Loucy (cell line): ENCODE measurements at regions not wholly inside any gene's neighbourhood (a gene's known extent, or its start where the extent isn't known, plus 50 kb on each side); places are given as distances from the start of the nearest gene placed in this dataset.

Experiments
- H2AFZ ChIP-seq: fragments of 200-600 bp; sonication (generic); 2 replicates; pipeline ENCODE4 v1.6.0; 2016; ENCODE audit warnings: antibody characterized with exemption, mild to moderate bottlenecking, low read length, moderate library complexity
- H3F3A ChIP-seq: fragments of 200-600 bp; 2 replicates; pipeline ENCODE4 v1.6.0; 2016; ENCODE audit warnings: antibody characterized with exemption, low read depth, mild to moderate bottlenecking
- H3K27me3 ChIP-seq: fragments of 200-600 bp; sonication (generic); 2 replicates; pipeline ENCODE4 v1.6.1; 2014; ENCODE audit warnings: low read length, mild to moderate bottlenecking; ENCODE audit not compliant: insufficient read depth, poor library complexity, severe bottlenecking
- H3K36me3 ChIP-seq: fragments of 200-600 bp; sonication (generic); 2 replicates; pipeline ENCODE4 v1.6.1; 2016; ENCODE audit warnings: low read length; ENCODE audit not compliant: insufficient read depth
- H3K4me1 ChIP-seq: fragments of 200-600 bp; sonication (generic); 2 replicates; pipeline ENCODE4 v1.5.1; 2014; ENCODE audit warnings: low read length, mild to moderate bottlenecking; ENCODE audit not compliant: insufficient read depth, poor library complexity, severe bottlenecking
- H3K4me2 ChIP-seq: fragments of 200-600 bp; sonication (generic); 2 replicates; pipeline ENCODE4 v1.6.0; 2014; ENCODE audit warnings: antibody characterized with exemption, low read length, low read depth, mild to moderate bottlenecking; ENCODE audit not compliant: poor library complexity, severe bottlenecking
- H3K4me3 ChIP-seq: fragments of 200-600 bp; sonication (generic); 2 replicates; pipeline ENCODE4 v1.5.1; 2014; ENCODE audit warnings: low read length, mild to moderate bottlenecking, mixed read lengths; ENCODE audit not compliant: poor library complexity, severe bottlenecking
- H3K79me2 ChIP-seq: fragments of 200-600 bp; sonication (generic); 2 replicates; pipeline ENCODE4 v1.6.1; 2014; ENCODE audit warnings: low read length; ENCODE audit not compliant: insufficient read depth
- H3K9ac ChIP-seq: fragments of 200-600 bp; sonication (generic); 2 replicates; pipeline ENCODE4 v1.6.0; 2014; ENCODE audit warnings: mild to moderate bottlenecking, low read depth, low read length, moderate library complexity; ENCODE audit not compliant: poor library complexity, severe bottlenecking
- H3K9me2 ChIP-seq: fragments of 200-600 bp; sonication (generic); replicated peaks from 2 replicates; pipeline ENCODE4 v1.6.1; 2016; ENCODE audit warnings: low read depth, low read length, mixed read lengths
- H3K9me3 ChIP-seq: fragments of 200-600 bp; sonication (generic); 2 replicates; pipeline ENCODE4 v1.6.1; 2014; ENCODE audit warnings: mild to moderate bottlenecking, antibody characterized with exemption, low read length, low read depth; ENCODE audit not compliant: insufficient read depth
- H4K20me1 ChIP-seq: fragments of 200-600 bp; sonication (generic); 2 replicates; pipeline ENCODE4 v1.6.0; 2014; ENCODE audit warnings: antibody characterized with exemption, low read length, mild to moderate bottlenecking; ENCODE audit not compliant: insufficient read depth, poor library complexity, severe bottlenecking
- EZH2phosphoT487 ChIP-seq: fragments of 200-600 bp; IDR thresholded peaks from 2 replicates; pipeline ENCODE4 v1.6.1; 2018; ENCODE audit warnings: antibody characterized with exemption, mild to moderate bottlenecking, moderate library complexity, borderline replicate concordance
- TF ChIP-seq, protein P1 (sequence below): fragments of 200-600 bp; sonication (generic); conservative IDR thresholded peaks from 2 replicates; pipeline ENCODE4 v1.5.1; 2014; ENCODE audit warnings: mild to moderate bottlenecking, antibody characterized with exemption, low read length

DNA sequence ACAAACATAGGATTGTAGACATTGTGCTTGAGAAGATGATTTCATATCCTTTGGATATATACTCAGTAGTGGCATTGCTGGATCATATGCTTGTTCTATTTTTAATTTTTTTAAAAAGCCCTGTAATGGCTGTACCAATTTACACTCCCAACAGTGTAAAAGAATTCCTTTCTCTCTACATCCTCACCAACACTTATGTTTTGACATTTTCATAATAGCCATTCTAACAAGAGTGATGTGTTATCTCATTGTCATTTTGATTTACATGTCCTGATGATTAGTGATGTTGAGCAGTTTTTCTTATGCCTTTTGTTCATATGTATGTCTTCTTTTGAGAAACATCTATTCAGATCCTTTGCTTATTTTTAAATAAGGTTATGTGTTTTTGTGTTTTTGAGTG is 1039.2 kb upstream of the GOT2 start:
- Histone ChIP-seq H3K4me1 (no peaks in the 10 kb centered on the region), H3K9me2 (no peaks in the 10 kb centered on the region), H3K36me3 (no peaks in the 10 kb centered on the region), H3K4me2 (no peak overlapping the region), H4K20me1 (no peaks in the 10 kb centered on the region), H3F3A (no peaks in the 10 kb centered on the region), H3K4me3 (no peak overlapping the region), H2AFZ (no peak overlapping the region), H3K9me3 (no peaks in the 10 kb centered on the region), H3K9ac (no peak overlapping the region), H3K79me2 (no peaks in the 10 kb centered on the region), H3K27me3 (no peaks in the 10 kb centered on the region)
- TF ChIP-seq, protein P1, sequence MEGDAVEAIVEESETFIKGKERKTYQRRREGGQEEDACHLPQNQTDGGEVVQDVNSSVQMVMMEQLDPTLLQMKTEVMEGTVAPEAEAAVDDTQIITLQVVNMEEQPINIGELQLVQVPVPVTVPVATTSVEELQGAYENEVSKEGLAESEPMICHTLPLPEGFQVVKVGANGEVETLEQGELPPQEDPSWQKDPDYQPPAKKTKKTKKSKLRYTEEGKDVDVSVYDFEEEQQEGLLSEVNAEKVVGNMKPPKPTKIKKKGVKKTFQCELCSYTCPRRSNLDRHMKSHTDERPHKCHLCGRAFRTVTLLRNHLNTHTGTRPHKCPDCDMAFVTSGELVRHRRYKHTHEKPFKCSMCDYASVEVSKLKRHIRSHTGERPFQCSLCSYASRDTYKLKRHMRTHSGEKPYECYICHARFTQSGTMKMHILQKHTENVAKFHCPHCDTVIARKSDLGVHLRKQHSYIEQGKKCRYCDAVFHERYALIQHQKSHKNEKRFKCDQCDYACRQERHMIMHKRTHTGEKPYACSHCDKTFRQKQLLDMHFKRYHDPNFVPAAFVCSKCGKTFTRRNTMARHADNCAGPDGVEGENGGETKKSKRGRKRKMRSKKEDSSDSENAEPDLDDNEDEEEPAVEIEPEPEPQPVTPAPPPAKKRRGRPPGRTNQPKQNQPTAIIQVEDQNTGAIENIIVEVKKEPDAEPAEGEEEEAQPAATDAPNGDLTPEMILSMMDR, result no peak
- TF ChIP-seq EZH2phosphoT487, result no peak

DNA sequence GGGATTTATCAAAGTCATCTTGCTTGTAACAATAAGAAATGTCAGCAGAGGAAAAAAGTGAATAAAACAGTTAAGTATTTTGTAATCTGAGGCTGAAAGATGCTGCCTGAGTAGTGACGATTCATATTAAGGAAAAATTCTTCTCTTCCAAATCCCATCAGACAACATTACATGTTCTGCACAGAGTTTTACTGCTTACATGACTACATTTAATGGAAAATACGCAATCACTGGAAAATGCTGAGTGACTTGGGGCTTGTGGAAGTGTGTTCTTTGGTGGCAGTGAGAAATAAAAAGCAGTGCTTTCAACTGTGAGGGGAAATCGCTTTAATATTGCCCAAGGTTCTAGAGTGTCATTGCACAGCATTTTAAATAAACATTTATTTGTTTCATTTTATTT is 1025.2 kb upstream of the GOT2 start:
- no peak overlapping the region for H3K4me3 ChIP-seq
- no peak overlapping the region for H3K4me2 ChIP-seq
- H3K4me1 ChIP-seq, result no peaks in the 10 kb centered on the region
- H3K9me3 ChIP-seq, result no peaks in the 10 kb centered on the region
- no peaks in the 10 kb centered on the region for H4K20me1 ChIP-seq
- no peaks in the 10 kb centered on the region for H3K27me3 ChIP-seq
- no peak overlapping the region for H3K9ac ChIP-seq
- H3K36me3 ChIP-seq, result no peaks in the 10 kb centered on the region
- H3F3A ChIP-seq, result no peaks in the 10 kb centered on the region
- no peak overlapping the region for H2AFZ ChIP-seq
- no peaks in the 10 kb centered on the region for H3K79me2 ChIP-seq
- no peaks in the 10 kb centered on the region for H3K9me2 ChIP-seq
- no peak for TF ChIP-seq EZH2phosphoT487
- TF ChIP-seq, protein P1, result no peak

DNA sequence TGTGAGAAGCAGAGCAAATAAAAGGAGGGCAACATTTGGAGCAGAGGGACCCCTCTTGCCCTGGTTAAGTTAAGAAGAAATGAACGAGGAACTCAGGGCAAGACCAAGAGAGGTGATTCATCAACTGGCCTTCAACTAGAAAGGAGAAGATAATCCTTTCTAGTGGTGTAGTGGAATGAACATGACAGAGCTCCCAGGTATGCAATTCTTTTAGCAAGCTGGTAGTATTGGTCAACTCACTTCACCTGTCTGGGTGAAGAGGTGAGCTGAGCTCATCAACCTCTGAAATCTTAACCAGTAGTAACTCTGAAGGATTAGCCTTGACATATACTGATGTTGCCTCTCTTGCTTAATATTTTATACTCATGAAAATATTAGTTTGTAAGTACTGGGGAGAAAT is 1024.7 kb upstream of the GOT2 start:
- H3K36me3 ChIP-seq, result no peaks in the 10 kb centered on the region
- H3K79me2 ChIP-seq, result no peaks in the 10 kb centered on the region
- H3F3A ChIP-seq, result no peaks in the 10 kb centered on the region
- no peak overlapping the region for H3K4me3 ChIP-seq
- no peak for TF ChIP-seq EZH2phosphoT487
- TF ChIP-seq, protein P1, result no peak
- H3K4me2 ChIP-seq, result no peak overlapping the region
- H3K9ac ChIP-seq, result no peak overlapping the region
- no peaks in the 10 kb centered on the region for H3K27me3 ChIP-seq
- no peaks in the 10 kb centered on the region; the same call in 1 of the 2 replicates for H3K9me3 ChIP-seq
- no peaks in the 10 kb centered on the region for H4K20me1 ChIP-seq
- H2AFZ ChIP-seq, result no peak overlapping the region
- no peaks in the 10 kb centered on the region for H3K9me2 ChIP-seq
- no peaks in the 10 kb centered on the region for H3K4me1 ChIP-seq
